ENCODE measurements at regions not wholly inside any gene's neighbourhood (a gene's known extent, or its start where the extent isn't known, plus 50 kb on each side); places are given as distances from the start of the nearest gene placed in this dataset.

DNA sequence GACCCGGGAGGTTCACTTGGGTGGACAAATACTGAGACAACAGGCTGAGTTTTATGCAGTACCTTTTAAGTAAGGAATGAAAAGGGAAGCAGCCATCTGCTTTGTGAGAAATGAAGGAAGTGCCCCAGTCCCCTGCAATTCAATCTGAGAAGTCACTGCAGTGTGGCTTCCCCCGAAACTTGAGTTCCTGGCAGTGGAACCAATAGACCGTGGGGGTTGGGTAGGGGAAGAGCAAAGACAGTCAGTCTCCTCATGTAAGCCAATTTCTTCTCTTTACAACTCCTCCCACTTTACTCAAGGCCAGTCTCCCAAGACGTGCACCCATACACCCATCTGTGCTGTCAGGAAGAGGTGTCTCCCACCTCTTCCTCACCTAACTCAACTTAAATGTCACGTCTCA is 206.5 kb downstream of the BCAT1 start (continued):
- TF ChIP-seq SRSF1 (IDR thresholded peaks at IDR 0.05; ENCODE audit: low read depth, low read length) (no peak), HSF4 (CRISPR knock-in tag; IDR thresholded peaks at IDR 0.05; ENCODE audit: borderline replicate concordance) (no peak), MYNN (IDR thresholded peaks at IDR 0.05) (no peak), MYNN (CRISPR knock-in tag; IDR thresholded peaks at IDR 0.05) (no peak), DIDO1 (tag; IDR thresholded peaks at IDR 0.05; ENCODE audit: low read depth) (no peak), THAP12 (CRISPR knock-in tag; IDR thresholded peaks at IDR 0.05) (no peak), ZFP30 (CRISPR knock-in tag; IDR thresholded peaks at IDR 0.05; ENCODE audit: borderline replicate concordance) (no peak), ZNF239 (CRISPR knock-in tag; IDR thresholded peaks at IDR 0.05) (no peak), PTRF (tag; IDR thresholded peaks at IDR 0.05) (no peak), PCBP2 (IDR thresholded peaks at IDR 0.05; ENCODE audit: low read depth, low read length, poor library complexity, severe bottlenecking) (no peak), CREM (IDR thresholded peaks at IDR 0.05; ENCODE audit: low read depth) (no peak), NR2C1 (IDR thresholded peaks at IDR 0.05) (no peak), NR2C1 (tag; IDR thresholded peaks at IDR 0.05) (no peak), CEBPG (CRISPR knock-in tag; IDR thresholded peaks at IDR 0.05) (no peak), CEBPG (tag; conservative IDR thresholded peaks at IDR 0.05 in 1 of 2, IDR thresholded peaks at IDR 0.05 in 1 of 2) (no peak), ZBTB11 (CRISPR knock-in tag; IDR thresholded peaks at IDR 0.05) (no peak), XRCC5 (IDR thresholded peaks at IDR 0.05; ENCODE audit: low read depth, low read length) (no peak)
